IMR-90 (cell line): ENCODE measurements at regions not wholly inside any gene's neighbourhood (a gene's known extent, or its start where the extent isn't known, plus 50 kb on each side); places are given as distances from the start of the nearest gene placed in this dataset.

ENCODE experiments used
- ATAC-seq: fragments of 200-7000 bp; cut with Tn5 transposase; 2 replicates; pipeline ENCODE4 v1.9.1; 2020; ENCODE audit warnings: low read depth, mild to moderate bottlenecking, moderate library complexity
- BruUV-seq: library from RNA; stranded (reverse); fragments of 400-500 nt; replicated peaks from 2 replicates; lab custom pipeline; 2021; lab: Mats Ljungman, UMichigan
- CTCF ChIA-PET: fragments of 300-600 bp; formaldehyde crosslinking; extraction: SDS; loops from one replicate; lab custom pipeline; 2021; ENCODE audit warnings: antibody characterized with exemption; lab: Yijun Ruan, JAX
- POLR2A ChIA-PET: fragments of 300-600 bp; sonication (Branson Sonifier 250); formaldehyde crosslinking; loops from one replicate; lab custom pipeline; 2022; ENCODE audit warnings: antibody characterized with exemption; ENCODE audit not compliant: unreplicated experiment; lab: Charles Lee
- DNase-seq: peaks from one replicate; pipeline ENCODE4 v3.0.0; 2013
- H2AFZ ChIP-seq: replicated peaks from 2 replicates; pipeline ENCODE3; 2013; ENCODE audit warnings: low read length, mild to moderate bottlenecking; ENCODE audit not compliant: poor library complexity
- H2AK5ac ChIP-seq: 2 replicates; pipeline ENCODE4 v1.6.1; 2013; ENCODE audit warnings: low read depth, low read length, inconsistent platforms
- H2AK9ac ChIP-seq: replicated peaks from 2 replicates; pipeline ENCODE3; 2013; ENCODE audit warnings: mild to moderate bottlenecking, low read depth, low read length, moderate library complexity; ENCODE audit not compliant: poor library complexity
- H2BK120ac ChIP-seq: 2 replicates; pipeline ENCODE4 v1.6.1; 2013; ENCODE audit warnings: low read depth, low read length, inconsistent platforms
- H2BK15ac ChIP-seq: 3 replicates; pipeline ENCODE4 v1.6.1; 2013; ENCODE audit warnings: low read depth, low read length, inconsistent platforms
- H2BK20ac ChIP-seq: 2 replicates; pipeline ENCODE4 v1.6.1; 2013; ENCODE audit warnings: low read depth, mild to moderate bottlenecking, inconsistent platforms, low read length, moderate library complexity
- H2BK5ac ChIP-seq: 2 replicates; pipeline ENCODE4 v1.6.1; 2013; ENCODE audit warnings: mild to moderate bottlenecking, low read depth, low read length, inconsistent platforms; ENCODE audit not compliant: poor library complexity, severe bottlenecking
- H3K14ac ChIP-seq: replicated peaks from 2 replicates; pipeline ENCODE4 v1.6.1; 2013; ENCODE audit warnings: low read depth, low read length, inconsistent platforms
- H3K18ac ChIP-seq: 2 replicates; pipeline ENCODE4 v1.6.1; 2013; ENCODE audit warnings: low read depth, low read length, control low read depth
- H3K23ac ChIP-seq: 2 replicates; pipeline ENCODE4 v1.6.1; 2013; ENCODE audit warnings: low read depth, low read length, inconsistent platforms
- H3K27ac ChIP-seq: 2 replicates; pipeline ENCODE4 v1.5.1; 2013; ENCODE audit warnings: mild to moderate bottlenecking, control low read depth, low read length; ENCODE audit not compliant: insufficient read depth
- H3K27me3 ChIP-seq: 2 replicates; pipeline ENCODE4 v1.6.1; 2013; ENCODE audit warnings: low read length; ENCODE audit not compliant: control insufficient read depth, insufficient read depth
- H3K36me3 ChIP-seq: 2 replicates; pipeline ENCODE4 v1.6.1; 2013; ENCODE audit warnings: low read length, mixed read lengths; ENCODE audit not compliant: control insufficient read depth, insufficient read depth
- H3K4ac ChIP-seq: 2 replicates; pipeline ENCODE4 v1.6.1; 2013; ENCODE audit warnings: low read depth, low read length, inconsistent platforms
- H3K4me1 ChIP-seq: 2 replicates; pipeline ENCODE4 v1.6.1; 2013; ENCODE audit warnings: low read length, mixed read lengths; ENCODE audit not compliant: control insufficient read depth, insufficient read depth
- H3K4me2 ChIP-seq: 2 replicates; pipeline ENCODE4 v1.6.1; 2013; ENCODE audit warnings: low read depth, mild to moderate bottlenecking, control low read depth, low read length, moderate library complexity
- H3K4me3 ChIP-seq: 2 replicates; pipeline ENCODE4 v1.5.1; 2013; ENCODE audit warnings: low read depth, mild to moderate bottlenecking, control low read depth, low read length, moderate library complexity; ENCODE audit not compliant: insufficient read depth
- H3K56ac ChIP-seq: 2 replicates; pipeline ENCODE4 v1.6.1; 2013; ENCODE audit warnings: low read length, inconsistent platforms; ENCODE audit not compliant: insufficient read depth; ENCODE audit errors: extremely low read depth
- H3K79me1 ChIP-seq, 2 experiments: 2 replicates each; pipeline ENCODE4 v1.6.1; 2013; ENCODE audit warnings: low read length in 2 of 2, inconsistent platforms in 1 of 2, low read depth in 1 of 2
- H3K9ac ChIP-seq: 2 replicates; pipeline ENCODE4 v1.6.1; 2013; ENCODE audit warnings: low read depth, low read length, control low read depth
- H3K9me1 ChIP-seq: 2 replicates; pipeline ENCODE4 v1.6.1; 2013; ENCODE audit warnings: low read length, inconsistent platforms; ENCODE audit not compliant: insufficient read depth
- H3K9me3 ChIP-seq: 2 replicates; pipeline ENCODE4 v1.6.1; 2013; ENCODE audit warnings: low read length; ENCODE audit not compliant: control insufficient read depth, insufficient read depth
- H4K20me1 ChIP-seq: 2 replicates; pipeline ENCODE4 v1.6.1; 2013; ENCODE audit warnings: low read length, inconsistent platforms; ENCODE audit not compliant: insufficient read depth
- H4K5ac ChIP-seq: 2 replicates; pipeline ENCODE4 v1.6.1; 2013; ENCODE audit warnings: mild to moderate bottlenecking, low read depth, low read length, control low read depth
- H4K8ac ChIP-seq, 2 experiments: 2 replicates each; pipeline ENCODE4 v1.6.1; 2013; ENCODE audit warnings: low read depth in 2 of 2, low read length in 2 of 2, control low read depth in 1 of 2, inconsistent platforms in 1 of 2
- H4K91ac ChIP-seq: 2 replicates; pipeline ENCODE4 v1.6.1; 2013; ENCODE audit warnings: low read depth, low read length, inconsistent platforms; ENCODE audit not compliant: insufficient read depth
- CEBPB ChIP-seq: IDR thresholded peaks from 2 replicates; pipeline ENCODE4 v1.6.1; 2012; ENCODE audit warnings: low read depth, low read length, improper control_type of control experiment
- CHD1 ChIP-seq: IDR thresholded peaks from 2 replicates; pipeline ENCODE4 v1.6.1; 2012; ENCODE audit warnings: low read depth, low read length, improper control_type of control experiment
- FOS ChIP-seq: fragments of 150-350 bp; IDR thresholded peaks from 2 replicates; pipeline ENCODE4 v1.6.1; 2016; ENCODE audit warnings: low read depth, low read length
- MXI1 ChIP-seq: IDR thresholded peaks from 2 replicates; pipeline ENCODE4 v1.6.1; 2012; ENCODE audit warnings: low read depth, mild to moderate bottlenecking, low read length, moderate library complexity, borderline replicate concordance
- NFE2L2 ChIP-seq: fragments of 150-350 bp; IDR thresholded peaks from 2 replicates; pipeline ENCODE4 v1.6.1; 2016; ENCODE audit warnings: low read depth, mild to moderate bottlenecking, low read length
- POLR2A ChIP-seq: IDR thresholded peaks from 2 replicates; pipeline ENCODE4 v1.6.1; 2012; ENCODE audit warnings: mild to moderate bottlenecking, low read depth, low read length
- SMC3 ChIP-seq: fragments of 150-350 bp; IDR thresholded peaks from 2 replicates; pipeline ENCODE4 v1.6.1; 2016; ENCODE audit warnings: low read depth, mild to moderate bottlenecking, antibody characterized with exemption, low read length, moderate library complexity
- WGBS, 2 experiments: methylation state at CpG; one replicate each; pipeline versions ENCODE4 v1.1.5 to v1.1.7; 2013; ENCODE audit warnings: missing lambda C conversion rate in 2 of 2; ENCODE audit not compliant: insufficient read length in 1 of 2; ENCODE audit errors: extremely low coverage in 2 of 2; 5-methylcytosine and 5-hydroxymethylcytosine counted together
- dilution Hi-C: fragments of 300-500 bp; cut with HindIII; formaldehyde crosslinking; loops from one replicate; pipeline ENCODE4 v1.14.3; 2018; ENCODE audit warnings: low sequenced_read_pairs; ENCODE audit not compliant: unreplicated experiment
- in situ Hi-C: fragments of 300-500 bp; cut with MboI; formaldehyde crosslinking; loops from 3 replicates; pipeline ENCODE4 v1.14.3; 2019; ENCODE audit warnings: low sequenced_read_pairs, inconsistent platforms, mixed read lengths
- intact Hi-C: fragments of 100-400 bp; cut with micrococcal nuclease; formaldehyde crosslinking; loops from 2 replicates; pipeline ENCODE4 v1.10.0; 2022
- TF ChIP-seq, protein P1 (sequence below): conservative IDR thresholded peaks from 2 replicates; pipeline ENCODE4 v1.5.1; 2012; ENCODE audit warnings: mild to moderate bottlenecking, low read depth, low read length, improper control_type of control experiment
- TF ChIP-seq, protein P2 (sequence below): fragments of 150-350 bp; IDR thresholded peaks from 2 replicates; pipeline ENCODE4 v1.6.1; 2016; ENCODE audit warnings: low read depth, mild to moderate bottlenecking, low read length, moderate library complexity, borderline replicate concordance

GRCh38 chr20:47969426-47969825, 184.1 kb upstream of the SULF2 start:
- Histone ChIP-seq H3K27me3 (no peaks in the 10 kb centered on the region; the same call in 1 of the 2 replicates), H3K79me1 (no peaks in the 10 kb centered on the region), H2BK5ac (no peak overlapping the region), H3K9ac (no peak overlapping the region), H4K8ac (no peak overlapping the region), H3K23ac (no peak overlapping the region), H3K9me1 (no peaks in the 10 kb centered on the region), H3K27ac (no peak overlapping the region), H3K4ac (no peak overlapping the region), H3K9me3 (no peaks in the 10 kb centered on the region), H2BK20ac (no peak overlapping the region), H2BK120ac (no peak overlapping the region), H3K36me3 (no peaks in the 10 kb centered on the region), H3K14ac (no peak overlapping the region), H4K5ac (no peak overlapping the region), H3K4me3 (no peak overlapping the region), H2AK9ac (no peak overlapping the region), H3K4me1 (no peaks in the 10 kb centered on the region), H4K91ac (no peak overlapping the region), H2BK15ac (no peak overlapping the region), H2AK5ac (no peak overlapping the region), H4K20me1 (no peaks in the 10 kb centered on the region), H3K56ac (no peak overlapping the region), H2AFZ (no peak overlapping the region), H3K4me2 (no peak overlapping the region), H3K18ac (no peak overlapping the region)
- no TSS peak for BruUV-seq
- in situ Hi-C loops, result no loop called here
- no peak for DNase-seq
- no peak for ATAC-seq
- POLR2A ChIA-PET, result no interaction called here
- CTCF ChIA-PET, result no interaction called here
- dilution Hi-C loops, result no loop called here
- intact Hi-C loops, result no loop called here
- WGBS, 2 experiments, result no CpG with 5 or more reads among the region's 6 CpGs
- no peak for TF ChIP-seq MXI1
- TF ChIP-seq SMC3, result no peak
- no peak for TF ChIP-seq POLR2A
- TF ChIP-seq, protein P1, sequence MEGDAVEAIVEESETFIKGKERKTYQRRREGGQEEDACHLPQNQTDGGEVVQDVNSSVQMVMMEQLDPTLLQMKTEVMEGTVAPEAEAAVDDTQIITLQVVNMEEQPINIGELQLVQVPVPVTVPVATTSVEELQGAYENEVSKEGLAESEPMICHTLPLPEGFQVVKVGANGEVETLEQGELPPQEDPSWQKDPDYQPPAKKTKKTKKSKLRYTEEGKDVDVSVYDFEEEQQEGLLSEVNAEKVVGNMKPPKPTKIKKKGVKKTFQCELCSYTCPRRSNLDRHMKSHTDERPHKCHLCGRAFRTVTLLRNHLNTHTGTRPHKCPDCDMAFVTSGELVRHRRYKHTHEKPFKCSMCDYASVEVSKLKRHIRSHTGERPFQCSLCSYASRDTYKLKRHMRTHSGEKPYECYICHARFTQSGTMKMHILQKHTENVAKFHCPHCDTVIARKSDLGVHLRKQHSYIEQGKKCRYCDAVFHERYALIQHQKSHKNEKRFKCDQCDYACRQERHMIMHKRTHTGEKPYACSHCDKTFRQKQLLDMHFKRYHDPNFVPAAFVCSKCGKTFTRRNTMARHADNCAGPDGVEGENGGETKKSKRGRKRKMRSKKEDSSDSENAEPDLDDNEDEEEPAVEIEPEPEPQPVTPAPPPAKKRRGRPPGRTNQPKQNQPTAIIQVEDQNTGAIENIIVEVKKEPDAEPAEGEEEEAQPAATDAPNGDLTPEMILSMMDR, result no peak
- TF ChIP-seq, protein P2, sequence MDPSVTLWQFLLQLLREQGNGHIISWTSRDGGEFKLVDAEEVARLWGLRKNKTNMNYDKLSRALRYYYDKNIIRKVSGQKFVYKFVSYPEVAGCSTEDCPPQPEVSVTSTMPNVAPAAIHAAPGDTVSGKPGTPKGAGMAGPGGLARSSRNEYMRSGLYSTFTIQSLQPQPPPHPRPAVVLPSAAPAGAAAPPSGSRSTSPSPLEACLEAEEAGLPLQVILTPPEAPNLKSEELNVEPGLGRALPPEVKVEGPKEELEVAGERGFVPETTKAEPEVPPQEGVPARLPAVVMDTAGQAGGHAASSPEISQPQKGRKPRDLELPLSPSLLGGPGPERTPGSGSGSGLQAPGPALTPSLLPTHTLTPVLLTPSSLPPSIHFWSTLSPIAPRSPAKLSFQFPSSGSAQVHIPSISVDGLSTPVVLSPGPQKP, result no peak
- TF ChIP-seq NFE2L2, result no peak
- no peak for TF ChIP-seq FOS
- no peak for TF ChIP-seq CHD1
- TF ChIP-seq CEBPB, result no peak
